Lower leg skin (tissue), 4 donors: ENCODE measurements at regions not wholly inside any gene's neighbourhood (a gene's known extent, or its start where the extent isn't known, plus 50 kb on each side); places are given as distances from the start of the nearest gene placed in this dataset.

Source experiments
- DNase-seq, 2 donors: peaks; one replicate each; pipeline ENCODE4 v3.0.0-alpha.2; 2019; ENCODE audit warnings: low spot score in 2 of 2
- H3K4me3 ChIP-seq: fragments of 200-600 bp; sonication (generic); 2 replicates; pipeline ENCODE4 v1.5.1; 2017; ENCODE audit warnings: mild to moderate bottlenecking, low read depth; ENCODE audit not compliant: poor library complexity, severe bottlenecking
- CTCF ChIP-seq, 3 donors: fragments of 450-650 bp; IDR thresholded peaks; one replicate each; pipeline ENCODE4 v1.5.1; 2016; ENCODE audit warnings: antibody characterized with exemption in 3 of 3, mild to moderate bottlenecking in 3 of 3, moderate library complexity in 2 of 3
- POLR2A ChIP-seq, 2 donors: fragments of 450-650 bp; IDR thresholded peaks; one replicate each; pipeline ENCODE4 v1.6.1; 2016 to 2017; ENCODE audit warnings: antibody characterized with exemption in 2 of 2, mild to moderate bottlenecking in 1 of 2, moderate library complexity in 1 of 2
- WGBS, 2 donors: methylation state at CpG; one replicate each; pipeline ENCODE4 v1.1.5; 2018; 5-methylcytosine and 5-hydroxymethylcytosine counted together
- intact Hi-C: fragments of 100-400 bp; cut with DNase I; formaldehyde crosslinking; loops from one replicate; pipeline ENCODE4 v1.15.0; 2023; ENCODE audit warnings: low total_unique reads

GRCh38 chr17:69947027-69947759 is 127.8 kb upstream of the KCNJ16 start:
- TF ChIP-seq CTCF (IDR thresholded peaks at IDR 0.05) (no peak), POLR2A (IDR thresholded peaks at IDR 0.05) (no peak)
- no peak for DNase-seq
- intact Hi-C loops, result no loop called here
- WGBS, 2 donors, result 82 to 91% methylated on average over 4 of the region's 4 CpGs
- H3K4me3 ChIP-seq, result no peak overlapping the region

GRCh38 chr17:69948406-69948805 is 126.6 kb upstream of the KCNJ16 start:
- no peak overlapping the region for H3K4me3 ChIP-seq
- intact Hi-C loops, result no loop called here
- no peak for DNase-seq
- TF ChIP-seq POLR2A (IDR thresholded peaks at IDR 0.05), result no peak
- no peak for TF ChIP-seq CTCF (IDR thresholded peaks at IDR 0.05)
- 94 to 100% methylated on average over 1 of the region's 1 CpG for WGBS, 2 donors

- no peak for DNase-seq
- TF ChIP-seq CTCF (IDR thresholded peaks at IDR 0.05) (no peak), POLR2A (IDR thresholded peaks at IDR 0.05) (no peak)
- no peak overlapping the region for H3K4me3 ChIP-seq
- intact Hi-C loops, result no loop called here
Measured at GRCh38 chr17:69949496-69949895, 125.5 kb upstream of the KCNJ16 start.

GRCh38 chr17:69949973-69950695 is 124.9 kb upstream of the KCNJ16 start:
- WGBS, 2 donors, result 75 to 78% methylated on average over 6 of the region's 6 CpGs
- DNase-seq, result no peak
- intact Hi-C loops, result no loop called here
- TF ChIP-seq POLR2A (IDR thresholded peaks at IDR 0.05) (no peak), CTCF (IDR thresholded peaks at IDR 0.05) (no peak)
- H3K4me3 ChIP-seq, result no peak overlapping the region

GRCh38 chr17:69950701-69951418 is 124.2 kb upstream of the KCNJ16 start:
- DNase-seq, result no peak
- TF ChIP-seq CTCF (IDR thresholded peaks at IDR 0.05), result no peak
- TF ChIP-seq POLR2A (IDR thresholded peaks at IDR 0.05), result no peak
- intact Hi-C loops, result no loop called here
- H3K4me3 ChIP-seq, result no peak overlapping the region
